PC-9 (cell line): ENCODE measurements at regions not wholly inside any gene's neighbourhood (a gene's known extent, or its start where the extent isn't known, plus 50 kb on each side); places are given as distances from the start of the nearest gene placed in this dataset.
A peak's percentile ranks its signal among the peaks of the same experiment; 100 is the strongest.

Experiments
- BruUV-seq: library from RNA; stranded (reverse); fragments of 400-500 nt; replicated peaks from 2 replicates; lab custom pipeline; 2021; lab: Mats Ljungman, UMichigan
- CTCF ChIA-PET: fragments of 300-600 bp; sonication (Branson Sonifier 250); formaldehyde crosslinking; loops from one replicate; lab custom pipeline; 2022; ENCODE audit warnings: antibody characterized with exemption; lab: Charles Lee
- POLR2A ChIA-PET: fragments of 300-600 bp; sonication (Branson Sonifier 250); formaldehyde crosslinking; loops from one replicate; lab custom pipeline; 2022; ENCODE audit warnings: antibody characterized with exemption; ENCODE audit not compliant: unreplicated experiment; lab: Charles Lee
- DNase-seq, 2 experiments: peaks; one replicate each; pipeline versions ENCODE4 v3.0.0 to v3.0.0-alpha.2; 2015 to 2022; ENCODE audit warnings: mixed read lengths in 1 of 2
- H2AFZ ChIP-seq: fragments of 200-600 bp; sonication (generic); 2 replicates; pipeline ENCODE4 v1.8.1; 2017; ENCODE audit warnings: antibody characterized with exemption
- H3F3A ChIP-seq: fragments of 200-600 bp; sonication (generic); 2 replicates; pipeline ENCODE4 v1.8.1; 2017; ENCODE audit warnings: antibody characterized with exemption, mild to moderate bottlenecking, low read depth; ENCODE audit not compliant: insufficient read depth
- H3K27ac ChIP-seq: fragments of 200-600 bp; sonication (generic); 2 replicates; pipeline ENCODE4 v1.6.1; 2016; ENCODE audit warnings: mixed run types
- H3K27me3 ChIP-seq: fragments of 200-600 bp; sonication (generic); 2 replicates; pipeline ENCODE4 v1.6.1; 2016; ENCODE audit warnings: low read depth, mixed run types; ENCODE audit not compliant: insufficient read depth
- H3K36me3 ChIP-seq: fragments of 200-600 bp; sonication (generic); 2 replicates; pipeline ENCODE4 v1.6.1; 2016; ENCODE audit warnings: low read depth, mixed run types
- H3K4me1 ChIP-seq: fragments of 200-600 bp; sonication (generic); replicated peaks from 2 replicates; pipeline ENCODE4 v1.6.1; 2016; ENCODE audit warnings: mixed run types; ENCODE audit not compliant: insufficient read depth
- H3K4me2 ChIP-seq: fragments of 200-600 bp; sonication (generic); 2 replicates; pipeline ENCODE4 v1.6.1; 2017; ENCODE audit warnings: mixed run types
- H3K4me3 ChIP-seq: fragments of 200-600 bp; sonication (generic); 2 replicates; pipeline ENCODE4 v1.6.1; 2016; ENCODE audit warnings: mixed run types
- H3K79me2 ChIP-seq: fragments of 200-600 bp; sonication (generic); 2 replicates; pipeline ENCODE4 v1.6.1; 2017; ENCODE audit warnings: low read depth, mixed run types
- H3K9me2 ChIP-seq: fragments of 200-600 bp; sonication (generic); 2 replicates; pipeline ENCODE4 v1.8.1; 2017; ENCODE audit warnings: mild to moderate bottlenecking; ENCODE audit not compliant: insufficient read depth
- H3K9me3 ChIP-seq: fragments of 200-600 bp; sonication (generic); 2 replicates; pipeline ENCODE4 v1.8.1; 2016; ENCODE audit warnings: low read depth; ENCODE audit not compliant: insufficient read depth
- H4K20me1 ChIP-seq: fragments of 200-600 bp; sonication (generic); 2 replicates; pipeline ENCODE4 v1.8.1; 2017; ENCODE audit not compliant: insufficient read depth
- EZH2 ChIP-seq: fragments of 200-600 bp; sonication (generic); IDR thresholded peaks from 2 replicates; pipeline ENCODE4 v1.8.0; 2017; ENCODE audit warnings: antibody characterized with exemption, low read depth
- intact Hi-C: fragments of 100-400 bp; cut with micrococcal nuclease; formaldehyde crosslinking; loops from one replicate; pipeline ENCODE4 v1.10.0; 2022; ENCODE audit not compliant: unreplicated experiment
- TF ChIP-seq, protein P1 (sequence below): fragments of 200-600 bp; sonication (generic); conservative IDR thresholded peaks from 2 replicates; pipeline ENCODE4 v1.6.1; 2017; ENCODE audit warnings: mixed run types, antibody characterized with exemption, mild to moderate bottlenecking, moderate library complexity

DNA sequence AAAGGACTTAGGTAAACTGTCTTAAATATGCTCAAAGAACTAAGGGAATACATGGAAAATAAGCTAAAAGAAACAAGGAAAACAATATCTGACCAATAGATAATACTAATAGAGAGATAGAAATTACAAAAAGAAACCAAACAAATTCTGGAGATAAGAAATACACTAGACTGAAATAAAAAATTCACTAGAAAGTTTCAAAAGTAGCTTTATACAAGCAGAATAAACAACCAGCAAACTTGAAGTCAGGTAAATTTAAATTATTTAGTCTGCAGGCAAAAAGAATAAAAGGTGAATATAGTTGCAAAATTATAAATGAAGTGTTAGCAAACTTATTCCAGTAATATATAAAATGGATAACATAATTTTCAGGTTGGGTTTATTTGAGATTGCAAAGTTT is 760.9 kb upstream of the INTU start:
- Histone ChIP-seq H3K4me3 (no peak overlapping the region), H3K27ac (no peak overlapping the region), H3K9me2 (no peaks in the 10 kb centered on the region), H3K79me2 (no peaks in the 10 kb centered on the region), H3K4me2 (no peak overlapping the region), H3K4me1 (no peaks in the 10 kb centered on the region), H4K20me1 (no peaks in the 10 kb centered on the region), H3F3A (no peaks in the 10 kb centered on the region), H3K9me3 (0 out of 2 replicates have a peak, but pooled peaks cover 8% of the 10 kb centered on the region), H3K27me3 (no peaks in the 10 kb centered on the region), H3K36me3 (no peaks in the 10 kb centered on the region), H2AFZ (no peak overlapping the region)
- ChIA-PET POLR2A (no interaction called here), CTCF (no interaction called here)
- intact Hi-C loops, result no loop called here
- no peak for DNase-seq
- no TSS peak for BruUV-seq
- no peak for TF ChIP-seq EZH2
- TF ChIP-seq, protein P1, sequence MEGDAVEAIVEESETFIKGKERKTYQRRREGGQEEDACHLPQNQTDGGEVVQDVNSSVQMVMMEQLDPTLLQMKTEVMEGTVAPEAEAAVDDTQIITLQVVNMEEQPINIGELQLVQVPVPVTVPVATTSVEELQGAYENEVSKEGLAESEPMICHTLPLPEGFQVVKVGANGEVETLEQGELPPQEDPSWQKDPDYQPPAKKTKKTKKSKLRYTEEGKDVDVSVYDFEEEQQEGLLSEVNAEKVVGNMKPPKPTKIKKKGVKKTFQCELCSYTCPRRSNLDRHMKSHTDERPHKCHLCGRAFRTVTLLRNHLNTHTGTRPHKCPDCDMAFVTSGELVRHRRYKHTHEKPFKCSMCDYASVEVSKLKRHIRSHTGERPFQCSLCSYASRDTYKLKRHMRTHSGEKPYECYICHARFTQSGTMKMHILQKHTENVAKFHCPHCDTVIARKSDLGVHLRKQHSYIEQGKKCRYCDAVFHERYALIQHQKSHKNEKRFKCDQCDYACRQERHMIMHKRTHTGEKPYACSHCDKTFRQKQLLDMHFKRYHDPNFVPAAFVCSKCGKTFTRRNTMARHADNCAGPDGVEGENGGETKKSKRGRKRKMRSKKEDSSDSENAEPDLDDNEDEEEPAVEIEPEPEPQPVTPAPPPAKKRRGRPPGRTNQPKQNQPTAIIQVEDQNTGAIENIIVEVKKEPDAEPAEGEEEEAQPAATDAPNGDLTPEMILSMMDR, result no peak

DNA sequence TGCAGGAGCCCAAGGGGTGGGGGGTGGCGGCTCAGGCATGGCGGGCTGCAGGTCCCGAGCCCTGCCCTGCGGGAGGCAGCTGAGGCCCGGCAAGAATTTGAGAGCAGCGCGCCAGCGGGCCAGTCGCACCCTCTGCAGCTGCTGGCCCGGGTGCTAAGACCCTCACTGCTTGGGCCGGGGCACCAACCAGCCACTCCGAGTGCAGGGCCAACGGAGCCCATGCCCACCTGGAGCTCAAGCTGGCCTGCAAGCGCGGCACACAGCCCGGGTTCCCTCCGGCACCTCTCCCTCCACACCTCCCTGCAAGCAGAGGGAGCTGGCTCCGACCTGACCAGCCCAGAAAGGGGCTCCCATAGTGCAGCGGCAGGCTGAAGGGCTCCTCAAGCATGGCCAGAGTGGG is 758.2 kb upstream of the INTU start:
- TF ChIP-seq EZH2, result no peak
- TF ChIP-seq, protein P1, result no peak
- Histone ChIP-seq H3K9me3 (0 out of 2 replicates have a peak, but pooled peaks cover 8% of the 10 kb centered on the region), H4K20me1 (0 out of 2 replicates have a peak, but pooled peaks cover 2% of the 10 kb centered on the region), H3K27ac (no peak overlapping the region), H3F3A (no peaks in the 10 kb centered on the region), H3K9me2 (no peaks in the 10 kb centered on the region), H3K4me1 (no peaks in the 10 kb centered on the region), H3K4me3 (no peak overlapping the region), H3K79me2 (no peaks in the 10 kb centered on the region), H3K36me3 (no peaks in the 10 kb centered on the region), H3K27me3 (no peaks in the 10 kb centered on the region), H2AFZ (no peak overlapping the region), H3K4me2 (no peak overlapping the region)
- no peak for DNase-seq
- POLR2A ChIA-PET, result no interaction called here
- BruUV-seq, result no TSS peak
- intact Hi-C loops, result no loop called here
- CTCF ChIA-PET, result no interaction called here

DNA sequence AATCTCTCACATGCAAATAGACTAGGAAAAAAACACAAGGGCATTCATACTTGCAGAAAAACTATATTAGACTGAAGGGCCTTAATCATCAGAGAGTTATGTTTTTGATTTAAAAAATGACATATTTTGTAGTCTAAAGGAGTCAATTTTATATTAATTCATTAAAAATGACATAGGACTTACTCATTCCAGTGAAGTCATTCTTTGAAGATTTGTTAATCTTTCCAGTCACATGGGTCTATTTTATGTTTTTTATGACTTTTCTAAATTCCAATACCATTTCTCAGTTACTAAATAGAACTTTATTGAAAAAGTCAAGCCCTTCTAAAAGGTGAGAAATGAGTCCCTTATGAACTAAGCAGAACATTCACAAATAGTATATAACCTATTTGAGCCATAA is 743.8 kb upstream of the INTU start:
- intact Hi-C loops, result no loop called here
- Histone ChIP-seq H3K27me3 (no peaks in the 10 kb centered on the region), H3K27ac (no peak overlapping the region), H3K9me3 (no peaks in the 10 kb centered on the region), H3K4me3 (no peak overlapping the region), H3K36me3 (no peaks in the 10 kb centered on the region), H3K9me2 (no peaks in the 10 kb centered on the region), H4K20me1 (no peaks in the 10 kb centered on the region), H3K79me2 (no peaks in the 10 kb centered on the region), H3F3A (no peaks in the 10 kb centered on the region), H2AFZ (0 out of 2 replicates have a peak overlapping the region, but pooled peaks have one; percentile 21), H3K4me1 (no peaks in the 10 kb centered on the region), H3K4me2 (no peak overlapping the region)
- no TSS peak for BruUV-seq
- POLR2A ChIA-PET, result no interaction called here
- TF ChIP-seq, protein P1, result no peak
- no peak for TF ChIP-seq EZH2
- CTCF ChIA-PET, result no interaction called here
- no peak for DNase-seq
